C4-2B (cell line): ENCODE measurements at regions not wholly inside any gene's neighbourhood (a gene's known extent, or its start where the extent isn't known, plus 50 kb on each side); places are given as distances from the start of the nearest gene placed in this dataset.
A peak's percentile ranks its signal among the peaks of the same experiment; 100 is the strongest.

Experiments used
- H3K27ac ChIP-seq: fragments of 450-650 bp; 2 replicates; pipeline ENCODE4 v1.5.1; 2017
- CTCF ChIP-seq: fragments of 450-650 bp; conservative IDR thresholded peaks from 2 replicates; pipeline ENCODE4 v1.5.1; 2017; ENCODE audit warnings: mild to moderate bottlenecking
- ZFX ChIP-seq: fragments of 450-650 bp; IDR thresholded peaks from 2 replicates; pipeline ENCODE4 v1.6.1; 2017

- TF ChIP-seq ZFX: no peak
- H3K27ac ChIP-seq: no peak overlapping the region
Observed at GRCh38 chr3:59684766-59685165, 634.9 kb upstream of the CFAP20DC start.

GRCh38 chr3:59680919-59681318 is 631.1 kb upstream of the CFAP20DC start:
- TF ChIP-seq ZFX: no peak
- no peak for TF ChIP-seq CTCF
- H3K27ac ChIP-seq: no peak overlapping the region

- TF ChIP-seq CTCF (no peak), ZFX (no peak)
- H3K27ac ChIP-seq: peak overlapping the region; percentile 83
Observed at GRCh38 chr3:59677747-59678702, 628.2 kb upstream of the CFAP20DC start.

GRCh38 chr3:59675495-59675894 is 625.7 kb upstream of the CFAP20DC start:
- H3K27ac ChIP-seq: no peak overlapping the region
- TF ChIP-seq ZFX: no peak
- no peak for TF ChIP-seq CTCF

GRCh38 chr3:59663076-59663850 is 613.4 kb upstream of the CFAP20DC start:
- H3K27ac ChIP-seq: no peak overlapping the region
- no peak for TF ChIP-seq CTCF
- TF ChIP-seq ZFX: no peak

GRCh38 chr3:59660852-59661625 is 611.2 kb upstream of the CFAP20DC start:
- H3K27ac ChIP-seq: no peak overlapping the region
- no peak for TF ChIP-seq ZFX
- no peak for TF ChIP-seq CTCF

GRCh38 chr3:59660376-59660775 is 610.6 kb upstream of the CFAP20DC start:
- no peak overlapping the region for H3K27ac ChIP-seq
- TF ChIP-seq CTCF: no peak
